Calu3 (cell line): ENCODE measurements at regions not wholly inside any gene's neighbourhood (a gene's known extent, or its start where the extent isn't known, plus 50 kb on each side); places are given as distances from the start of the nearest gene placed in this dataset.

ENCODE experiments used
- BruUV-seq: library from RNA; stranded (reverse); fragments of 400-500 nt; replicated peaks from 2 replicates; lab custom pipeline; 2021; lab: Mats Ljungman, UMichigan
- CTCF ChIA-PET: fragments of 300-600 bp; sonication (Branson Sonifier 250); formaldehyde crosslinking; loops from one replicate; lab custom pipeline; 2022; ENCODE audit warnings: antibody characterized with exemption; lab: Charles Lee
- DNase-seq: peaks from one replicate; pipeline ENCODE4 v3.0.0; 2022
- H3K27ac Mint-ChIP-seq: one replicate; pipeline ENCODE4 v1.8.0; 2022; ENCODE audit warnings: mixed read lengths; ENCODE audit not compliant: unreplicated experiment
- H3K27me3 Mint-ChIP-seq: one replicate; pipeline ENCODE4 v1.8.0; 2022; ENCODE audit warnings: mixed read lengths; ENCODE audit not compliant: unreplicated experiment
- H3K36me3 Mint-ChIP-seq: one replicate; pipeline ENCODE4 v1.8.0; 2022; ENCODE audit warnings: mild to moderate bottlenecking, moderate library complexity, mixed read lengths; ENCODE audit not compliant: insufficient read depth, unreplicated experiment
- H3K4me1 Mint-ChIP-seq: one replicate; pipeline ENCODE4 v1.8.0; 2022; ENCODE audit warnings: mild to moderate bottlenecking, low read depth, mixed read lengths; ENCODE audit not compliant: unreplicated experiment
- H3K4me3 Mint-ChIP-seq: one replicate; pipeline ENCODE4 v1.8.0; 2022; ENCODE audit warnings: mild to moderate bottlenecking, low read depth, moderate library complexity, mixed read lengths; ENCODE audit not compliant: unreplicated experiment
- H3K9me3 Mint-ChIP-seq: one replicate; pipeline ENCODE4 v1.8.0; 2022; ENCODE audit warnings: low read depth, mixed read lengths; ENCODE audit not compliant: unreplicated experiment
- CTCF ChIP-seq: fragments of 200-600 bp; IDR thresholded peaks from one replicate; pipeline ENCODE4 v1.8.0; 2022; ENCODE audit warnings: antibody characterized with exemption; ENCODE audit not compliant: unreplicated experiment
- intact Hi-C: fragments of 100-400 bp; cut with micrococcal nuclease; formaldehyde crosslinking; loops from one replicate; pipeline ENCODE4 v1.10.0; 2022; ENCODE audit not compliant: unreplicated experiment

- H3K27me3 Mint-ChIP-seq = no peaks in the 10 kb centered on the region
- H3K4me1 Mint-ChIP-seq = no peaks in the 10 kb centered on the region
- H3K9me3 Mint-ChIP-seq = no peaks in the 10 kb centered on the region
- no TSS peak for BruUV-seq
- H3K4me3 Mint-ChIP-seq = no peak overlapping the region
- H3K36me3 Mint-ChIP-seq = no peaks in the 10 kb centered on the region
- TF ChIP-seq CTCF = no peak
- H3K27ac Mint-ChIP-seq = no peak overlapping the region
- DNase-seq = no peak
- intact Hi-C loops = loop anchor here (10.0 kb wide), 1 partner anchor 641 kb away; no protein-coding TSS in a partner anchor
- CTCF ChIA-PET = interaction anchor here (0.5 kb wide), 1 partner anchor 23 kb away, joined by 3 read pairs; no protein-coding TSS in a partner anchor
Measured at GRCh38 chr13:74573654-74574053, 439.4 kb upstream of the KLF12 start.

- Mint-ChIP-seq H3K27me3 (no peaks in the 10 kb centered on the region), H3K36me3 (no peaks in the 10 kb centered on the region), H3K27ac (no peak overlapping the region), H3K4me1 (no peaks in the 10 kb centered on the region), H3K4me3 (no peak overlapping the region), H3K9me3 (no peaks in the 10 kb centered on the region)
- BruUV-seq = no TSS peak
- CTCF ChIA-PET = no interaction called here
- DNase-seq = no peak
- TF ChIP-seq CTCF = no peak
- intact Hi-C loops = loop anchor here (10.0 kb wide), 1 partner anchor 643 kb away; no protein-coding TSS in a partner anchor
Measured at GRCh38 chr13:74571811-74572210, 437.6 kb upstream of the KLF12 start.

- CTCF ChIA-PET = no interaction called here
- TF ChIP-seq CTCF = no peak
- Mint-ChIP-seq H3K9me3 (no peaks in the 10 kb centered on the region), H3K27ac (no peak overlapping the region), H3K36me3 (no peaks in the 10 kb centered on the region), H3K4me1 (no peaks in the 10 kb centered on the region), H3K4me3 (no peak overlapping the region), H3K27me3 (no peaks in the 10 kb centered on the region)
- no TSS peak for BruUV-seq
- intact Hi-C loops = loop anchor here (10.0 kb wide), 1 partner anchor 644 kb away; no protein-coding TSS in a partner anchor
- DNase-seq = no peak
Measured at GRCh38 chr13:74570834-74571233, 436.6 kb upstream of the KLF12 start.

- no TSS peak for BruUV-seq
- no peak overlapping the region for H3K27ac Mint-ChIP-seq
- H3K9me3 Mint-ChIP-seq = no peaks in the 10 kb centered on the region
- H3K27me3 Mint-ChIP-seq = no peaks in the 10 kb centered on the region
- CTCF ChIA-PET = no interaction called here
- H3K4me1 Mint-ChIP-seq = no peaks in the 10 kb centered on the region
- no peak for TF ChIP-seq CTCF
- no peak for DNase-seq
- no peaks in the 10 kb centered on the region for H3K36me3 Mint-ChIP-seq
- no peak overlapping the region for H3K4me3 Mint-ChIP-seq
- intact Hi-C loops = loop anchor here (10.0 kb wide), 1 partner anchor 645 kb away; no protein-coding TSS in a partner anchor
Measured at GRCh38 chr13:74570046-74570445, 435.8 kb upstream of the KLF12 start.
